CD4-positive, alpha-beta T cell treated with Interleukin-17A for 4 hours (primary cell): ENCODE measurements at regions not wholly inside any gene's neighbourhood (a gene's known extent, or its start where the extent isn't known, plus 50 kb on each side); places are given as distances from the start of the nearest gene placed in this dataset.
A peak's percentile ranks its signal among the peaks of the same experiment; 100 is the strongest.

ENCODE experiments used
- DNase-seq: peaks from one replicate; pipeline ENCODE4 v3.0.0-alpha.2; 2020; ENCODE audit warnings: mixed read lengths

GRCh38 chr15:31474059-31474868, 147.6 kb downstream of the KLF13 start:
- no peak for DNase-seq

GRCh38 chr15:31476236-31476810, 149.7 kb downstream of the KLF13 start:
- no peak for DNase-seq

GRCh38 chr15:31476866-31477265, 150.2 kb downstream of the KLF13 start:
- DNase-seq = no peak

- no peak for DNase-seq
Measured at GRCh38 chr15:31477301-31477700, 150.7 kb downstream of the KLF13 start.

- no peak for DNase-seq
Measured at GRCh38 chr15:31477851-31478701, 151.4 kb downstream of the KLF13 start.

- no peak for DNase-seq
Measured at GRCh38 chr15:31478702-31479221, 152.1 kb downstream of the KLF13 start.

- no peak for DNase-seq
Measured at GRCh38 chr15:31480356-31481025, 153.9 kb downstream of the KLF13 start.

GRCh38 chr15:31481142-31481541, 154.5 kb downstream of the KLF13 start:
- no peak for DNase-seq

GRCh38 chr15:31482122-31482922, 155.7 kb downstream of the KLF13 start:
- DNase-seq = no peak

- DNase-seq = peak; percentile 74
Measured at GRCh38 chr15:31483053-31483985, 156.7 kb downstream of the KLF13 start.

GRCh38 chr15:31483986-31484951, 157.6 kb downstream of the KLF13 start:
- peak; percentile 69 for DNase-seq

GRCh38 chr15:31484986-31485385, 158.4 kb downstream of the KLF13 start:
- DNase-seq = no peak

GRCh38 chr15:31485431-31485830, 158.8 kb downstream of the KLF13 start:
- no peak for DNase-seq

- DNase-seq = no peak
Measured at GRCh38 chr15:31485911-31486461, 159.4 kb downstream of the KLF13 start.

GRCh38 chr15:31486506-31486905, 159.9 kb downstream of the KLF13 start:
- DNase-seq = no peak

- no peak for DNase-seq
Measured at GRCh38 chr15:31486906-31487695, 160.5 kb downstream of the KLF13 start.

- peak; percentile 36 for DNase-seq
Measured at GRCh38 chr15:31487811-31488436, 161.3 kb downstream of the KLF13 start.
